Mammary epithelial cell (primary cell): ENCODE measurements at regions not wholly inside any gene's neighbourhood (a gene's known extent, or its start where the extent isn't known, plus 50 kb on each side); places are given as distances from the start of the nearest gene placed in this dataset.

ENCODE experiments used
- CTCF ChIP-seq, 2 donors: IDR thresholded peaks in 1 of 2; conservative IDR thresholded peaks in 1 of 2; 2 replicates each; pipeline ENCODE4 v1.5.1; 2011 to 2012; ENCODE audit warnings: inconsistent platforms in 2 of 2, low read length in 2 of 2, mild to moderate bottlenecking in 2 of 2, control low read depth in 1 of 2, low read depth in 1 of 2; ENCODE audit not compliant: insufficient read depth in 1 of 2; ENCODE audit errors: extremely low read depth in 1 of 2
- EZH2 ChIP-seq: IDR thresholded peaks from 2 replicates; pipeline ENCODE4 v1.6.1; 2012; ENCODE audit warnings: low read length, inconsistent platforms, borderline replicate concordance

DNA sequence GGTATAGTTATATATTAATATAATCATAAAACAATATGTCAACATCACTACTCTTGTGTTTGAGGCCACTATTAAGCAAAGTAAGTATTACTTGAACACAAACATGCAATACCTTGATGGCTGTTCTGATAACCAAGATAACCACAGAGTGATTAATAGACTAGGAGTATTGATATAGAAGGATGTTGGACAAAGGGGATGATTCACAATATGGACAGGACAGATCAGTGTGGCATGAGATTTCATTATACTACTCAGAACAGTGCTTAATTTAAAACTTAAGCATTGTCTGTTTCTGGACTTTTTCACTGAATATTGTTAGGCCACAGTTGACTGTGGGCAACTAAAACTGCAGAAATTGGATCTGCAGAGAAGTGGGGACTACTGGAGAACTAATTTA is 384.2 kb downstream of the SLITRK1 start:
- TF ChIP-seq CTCF (conservative IDR thresholded peaks at IDR 0.05 in 1 of 2, IDR thresholded peaks at IDR 0.05 in 1 of 2; ENCODE audit: extremely low read depth in 1 of 2, insufficient read depth in 1 of 2, low read depth in 1 of 2, low read length in 2 of 2), result no peak
- no peak for TF ChIP-seq EZH2
